ENCODE measurements at regions not wholly inside any gene's neighbourhood (a gene's known extent, or its start where the extent isn't known, plus 50 kb on each side); places are given as distances from the start of the nearest gene placed in this dataset.

DNA sequence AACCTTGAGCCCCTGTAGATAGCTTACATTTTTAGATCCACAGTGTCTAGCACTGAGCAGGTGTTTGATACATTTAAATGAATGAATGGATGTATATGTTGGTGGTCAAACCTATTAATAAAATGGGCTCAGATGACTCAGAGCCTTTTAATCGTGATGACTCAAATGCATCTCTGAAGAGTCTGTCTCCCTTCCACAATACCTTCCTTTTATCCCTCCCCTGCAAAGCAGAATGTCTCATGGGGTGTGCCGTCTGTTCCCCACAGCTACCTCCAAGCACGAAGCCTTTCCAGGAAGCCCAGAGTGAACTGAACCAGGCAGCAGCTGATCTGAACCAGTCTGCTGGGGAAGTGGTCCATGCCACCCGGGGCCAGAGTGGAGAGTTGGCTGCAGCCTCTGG, 303.5 kb upstream of the TPM1 start:
- no peak overlapping the region for H3K27ac Mint-ChIP-seq
- H3K4me1 Mint-ChIP-seq (ENCODE audit: low read depth): peaks cover 2% of the 10 kb centered on the region
- H3K36me3 Mint-ChIP-seq (ENCODE audit: low read depth): no peaks in the 10 kb centered on the region
- H3K9me3 Mint-ChIP-seq: no peaks in the 10 kb centered on the region
- H3K4me3 Mint-ChIP-seq: no peak overlapping the region
- peaks cover 3% of the 10 kb centered on the region for H3K27me3 Mint-ChIP-seq (ENCODE audit: low read depth)

DNA sequence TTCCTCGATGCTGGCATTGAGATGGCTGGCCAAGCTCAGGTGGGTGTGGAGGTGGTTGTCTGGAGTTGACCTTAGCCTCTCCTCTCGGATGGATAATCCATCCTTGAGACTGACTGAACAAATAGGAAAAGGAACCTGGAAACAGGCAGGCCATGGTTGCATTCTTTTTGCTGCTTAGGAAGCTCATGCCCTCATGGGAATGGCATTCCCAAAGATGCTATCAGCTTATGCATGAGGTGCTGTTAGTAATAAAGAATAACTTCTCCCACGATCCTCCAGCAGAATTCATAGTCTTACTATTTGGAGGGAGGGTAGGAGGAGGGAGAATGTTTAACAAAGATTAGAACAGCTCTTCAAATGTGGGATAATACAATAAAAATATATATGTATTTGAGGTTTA, 303.0 kb upstream of the TPM1 start:
- peaks cover 2% of the 10 kb centered on the region for H3K4me1 Mint-ChIP-seq (ENCODE audit: low read depth)
- no peaks in the 10 kb centered on the region for H3K36me3 Mint-ChIP-seq (ENCODE audit: low read depth)
- H3K9me3 Mint-ChIP-seq: no peaks in the 10 kb centered on the region
- H3K27ac Mint-ChIP-seq: no peak overlapping the region
- H3K4me3 Mint-ChIP-seq: no peak overlapping the region
- peaks cover 3% of the 10 kb centered on the region for H3K27me3 Mint-ChIP-seq (ENCODE audit: low read depth)

DNA sequence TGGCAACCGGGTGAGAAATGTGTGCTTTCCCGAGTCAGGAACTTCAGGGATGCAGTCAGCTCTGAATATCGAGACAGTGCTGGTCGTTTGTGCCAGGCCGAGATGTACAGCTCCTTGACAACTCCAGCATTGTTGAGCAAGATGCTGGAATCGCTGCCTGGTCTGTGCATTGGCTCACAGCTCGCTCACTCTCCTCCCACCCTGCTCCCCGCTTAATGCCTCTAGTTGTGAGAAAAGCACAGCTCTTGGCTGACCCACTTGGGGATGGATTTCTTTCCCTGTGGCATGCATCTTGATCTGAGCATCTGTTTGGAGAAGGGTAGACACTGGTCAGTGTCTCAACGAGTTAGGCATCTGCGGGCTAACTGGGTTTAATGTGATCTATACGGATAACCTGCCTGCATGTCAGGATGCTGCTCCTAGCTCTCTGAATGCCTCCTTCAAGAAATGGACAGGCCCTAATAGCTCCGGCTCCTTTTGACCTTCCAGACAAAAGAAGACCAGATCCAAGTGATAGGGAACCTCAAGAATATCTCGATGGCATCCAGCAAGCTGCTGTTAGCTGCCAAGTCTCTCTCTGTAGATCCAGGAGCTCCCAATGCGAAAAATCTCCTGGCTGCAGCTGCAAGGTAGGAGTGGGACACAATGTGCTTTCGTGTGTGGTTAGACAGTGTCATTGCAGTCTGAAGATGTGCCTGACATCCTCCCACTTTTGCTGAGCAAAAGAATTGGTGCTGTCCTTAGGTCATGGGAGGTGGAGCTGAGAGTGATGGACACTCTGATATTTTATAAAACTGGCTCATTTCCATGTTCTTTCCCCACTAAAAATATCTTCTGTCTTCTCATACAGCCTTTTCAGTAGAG, 302.2 kb upstream of the TPM1 start:
- Mint-ChIP-seq H3K27ac (no peak overlapping the region), H3K4me3 (no peak overlapping the region), H3K9me3 (no peaks in the 10 kb centered on the region), H3K36me3 (ENCODE audit: low read depth) (no peaks in the 10 kb centered on the region), H3K4me1 (ENCODE audit: low read depth) (peaks cover 2% of the 10 kb centered on the region), H3K27me3 (ENCODE audit: low read depth) (peaks cover 3% of the 10 kb centered on the region)

DNA sequence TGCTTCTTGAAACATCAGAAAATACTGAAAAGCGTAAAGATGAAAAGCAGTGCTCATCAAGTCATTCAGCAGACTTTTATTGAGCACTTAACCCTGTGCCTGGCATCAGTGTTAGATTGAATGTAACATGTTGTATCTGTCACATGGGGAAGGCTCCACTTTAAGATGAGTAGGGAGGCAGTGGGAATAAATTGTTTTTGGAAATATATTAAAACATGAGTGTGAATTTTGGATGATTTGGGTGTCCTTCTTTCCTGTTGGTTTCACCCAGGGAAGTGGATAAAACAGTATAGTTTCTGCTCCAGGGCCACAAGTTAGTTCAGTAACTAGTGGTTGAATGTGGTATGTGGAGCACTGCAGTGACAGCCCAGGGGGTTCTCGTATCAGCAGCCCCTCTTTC, 301.4 kb upstream of the TPM1 start:
- Mint-ChIP-seq H3K27ac (no peak overlapping the region), H3K4me3 (no peak overlapping the region), H3K9me3 (no peaks in the 10 kb centered on the region), H3K36me3 (ENCODE audit: low read depth) (no peaks in the 10 kb centered on the region), H3K27me3 (ENCODE audit: low read depth) (peaks cover 3% of the 10 kb centered on the region), H3K4me1 (ENCODE audit: low read depth) (peaks cover 2% of the 10 kb centered on the region)

DNA sequence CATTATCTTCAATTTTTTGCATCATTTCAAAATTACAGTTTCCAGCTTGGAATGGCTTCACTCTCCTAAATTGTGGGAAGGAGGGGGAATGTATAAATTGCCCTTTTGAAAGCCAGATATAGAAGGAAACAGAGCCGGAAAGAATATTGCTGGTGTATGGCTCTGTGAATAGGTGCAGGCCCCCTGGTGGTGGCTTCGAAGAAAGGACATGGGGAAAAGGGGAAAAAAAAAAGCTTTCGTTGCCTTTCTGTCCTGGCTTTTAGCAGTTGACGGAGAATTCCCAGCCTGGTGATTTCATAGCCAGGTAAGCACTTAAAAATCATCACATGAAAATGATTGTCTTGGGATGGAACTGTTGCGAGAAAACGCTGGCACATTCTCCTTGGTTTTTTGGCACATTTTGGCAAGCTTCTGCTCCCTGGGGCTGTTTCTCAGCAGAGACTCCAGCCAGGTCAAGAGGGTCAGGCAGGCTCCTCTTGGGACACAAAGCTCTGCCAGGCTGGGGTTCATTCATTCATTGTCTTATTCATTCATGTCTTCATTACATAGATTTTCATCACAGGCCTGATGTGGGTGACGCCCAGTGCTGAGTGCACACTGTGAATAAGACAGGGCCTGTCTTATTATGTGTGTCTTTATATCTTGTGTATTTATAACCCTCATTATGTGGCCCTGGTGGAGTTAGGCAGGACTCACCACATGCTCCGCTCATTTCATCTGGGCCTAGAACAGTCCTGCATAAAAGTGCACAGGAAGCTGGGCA, 300.0 kb upstream of the TPM1 start:
- H3K27ac Mint-ChIP-seq: no peak overlapping the region
- H3K27me3 Mint-ChIP-seq (ENCODE audit: low read depth): peaks cover 3% of the 10 kb centered on the region
- no peak overlapping the region for H3K4me3 Mint-ChIP-seq
- no peaks in the 10 kb centered on the region for H3K36me3 Mint-ChIP-seq (ENCODE audit: low read depth)
- peaks cover 2% of the 10 kb centered on the region for H3K4me1 Mint-ChIP-seq (ENCODE audit: low read depth)
- no peaks in the 10 kb centered on the region for H3K9me3 Mint-ChIP-seq

DNA sequence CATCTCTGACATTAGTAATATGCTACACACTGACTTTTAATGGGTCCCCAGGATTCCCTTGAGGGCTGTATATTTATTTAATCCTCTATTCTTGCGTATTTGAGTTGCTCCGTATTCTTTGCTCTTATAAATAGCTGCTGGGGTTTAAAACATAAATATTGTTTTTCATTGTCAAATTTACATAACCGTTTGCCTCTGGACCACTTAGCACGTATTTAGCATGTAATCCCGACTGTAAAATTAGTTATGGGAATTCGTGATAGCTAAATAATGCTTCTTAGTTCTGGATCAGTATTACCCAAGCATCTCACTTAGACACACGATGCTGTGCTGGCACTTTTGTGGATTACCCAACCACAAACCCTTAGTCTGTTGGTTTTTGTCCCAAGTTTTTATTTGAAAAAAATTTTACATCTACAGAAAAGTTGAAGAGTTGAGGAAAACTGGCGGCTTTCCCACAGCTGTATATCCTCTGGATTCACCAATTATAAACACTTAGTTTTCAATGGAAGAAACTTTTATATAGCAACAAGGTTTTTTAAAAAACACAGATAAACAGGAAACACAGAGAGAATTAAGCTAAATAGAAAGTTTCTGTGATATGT, 296.8 kb upstream of the TPM1 start:
- Mint-ChIP-seq H3K4me3 (no peak overlapping the region), H3K27me3 (ENCODE audit: low read depth) (peaks cover 6% of the 10 kb centered on the region), H3K36me3 (ENCODE audit: low read depth) (no peaks in the 10 kb centered on the region), H3K4me1 (ENCODE audit: low read depth) (peaks cover 2% of the 10 kb centered on the region), H3K9me3 (no peaks in the 10 kb centered on the region), H3K27ac (no peak overlapping the region)

DNA sequence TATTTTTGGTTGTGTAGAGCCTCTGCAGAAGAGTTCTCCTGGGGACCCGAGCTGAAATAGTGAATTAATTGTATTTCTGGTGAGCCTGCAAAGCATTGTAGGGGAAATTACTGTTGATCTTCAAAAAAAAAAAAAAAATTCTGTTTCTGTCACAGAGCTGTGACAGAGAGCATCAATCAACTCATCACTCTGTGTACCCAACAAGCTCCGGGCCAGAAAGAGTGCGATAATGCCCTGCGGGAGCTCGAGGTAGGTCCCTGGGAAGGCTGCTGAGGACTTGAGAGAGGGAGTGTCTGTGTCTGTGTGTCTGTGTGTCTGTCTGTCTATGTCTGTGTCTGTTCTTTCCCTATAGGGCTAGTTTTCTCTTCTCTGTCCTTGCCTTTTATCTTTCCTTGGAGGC, 294.4 kb upstream of the TPM1 start:
- Mint-ChIP-seq H3K36me3 (ENCODE audit: low read depth) (no peaks in the 10 kb centered on the region), H3K4me3 (no peak overlapping the region), H3K4me1 (ENCODE audit: low read depth) (no peaks in the 10 kb centered on the region), H3K9me3 (no peaks in the 10 kb centered on the region), H3K27ac (no peak overlapping the region), H3K27me3 (ENCODE audit: low read depth) (peaks cover 4% of the 10 kb centered on the region)

DNA sequence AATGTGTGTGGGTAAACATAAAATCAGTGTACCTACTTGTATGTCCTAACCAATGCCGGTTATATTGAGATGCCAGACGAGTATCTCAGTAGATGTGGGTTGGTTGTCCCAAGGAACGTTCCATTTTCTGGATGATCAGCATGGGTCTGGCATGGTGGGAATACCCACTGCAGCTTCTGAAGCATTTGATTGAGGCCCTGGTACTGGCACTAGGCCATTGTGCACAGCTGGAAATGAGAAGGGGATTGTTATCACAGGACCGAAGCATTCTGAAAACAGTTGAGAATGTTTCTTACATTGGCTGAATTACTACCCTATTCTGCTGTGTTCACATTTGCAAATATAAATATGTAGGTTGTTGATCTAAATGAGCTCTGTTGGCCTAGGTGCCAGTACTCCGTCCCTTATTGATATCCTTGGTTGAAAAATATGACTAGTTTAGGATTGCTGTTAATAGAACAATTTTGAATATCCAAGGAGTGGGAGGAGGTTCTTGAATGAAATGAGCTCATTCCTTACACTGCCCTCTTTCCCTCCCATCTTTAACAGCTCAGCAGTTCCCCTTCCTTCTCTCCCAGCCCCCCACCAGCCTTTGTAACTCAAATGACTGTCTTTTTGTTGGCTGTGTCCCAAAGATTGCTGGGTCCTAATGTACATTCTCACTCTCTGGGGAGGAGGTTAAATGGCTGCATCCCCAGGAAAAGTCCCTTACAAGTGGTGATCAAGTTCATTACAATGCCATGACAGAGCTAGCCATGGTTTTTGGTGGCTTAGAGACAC, 293.3 kb upstream of the TPM1 start:
- Mint-ChIP-seq H3K9me3 (no peaks in the 10 kb centered on the region), H3K4me3 (no peak overlapping the region), H3K36me3 (ENCODE audit: low read depth) (no peaks in the 10 kb centered on the region), H3K27me3 (ENCODE audit: low read depth) (peaks cover 4% of the 10 kb centered on the region), H3K27ac (no peak overlapping the region), H3K4me1 (ENCODE audit: low read depth) (no peaks in the 10 kb centered on the region)

DNA sequence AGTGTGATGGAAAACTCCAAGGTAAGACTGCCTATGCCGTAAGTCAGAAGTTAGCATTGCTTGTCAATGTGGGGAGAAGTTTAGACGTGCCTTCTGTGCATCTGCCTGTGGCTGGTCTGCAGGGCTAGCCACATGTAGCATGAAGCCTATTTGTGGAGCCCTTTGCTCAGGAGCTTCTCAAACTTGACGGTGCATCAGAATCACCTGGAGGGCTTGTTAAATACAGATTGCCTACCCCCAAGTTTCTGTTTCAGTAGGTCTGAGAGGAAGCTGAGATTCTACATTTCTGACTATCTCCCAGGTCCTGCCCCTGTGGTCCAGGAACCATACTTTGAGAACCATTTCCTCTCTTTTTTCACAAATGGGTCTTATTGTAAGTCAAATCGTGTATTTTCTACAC, 292.1 kb upstream of the TPM1 start:
- no peak overlapping the region for H3K27ac Mint-ChIP-seq
- no peaks in the 10 kb centered on the region for H3K4me1 Mint-ChIP-seq (ENCODE audit: low read depth)
- H3K36me3 Mint-ChIP-seq (ENCODE audit: low read depth): no peaks in the 10 kb centered on the region
- H3K27me3 Mint-ChIP-seq (ENCODE audit: low read depth): peaks cover 4% of the 10 kb centered on the region
- no peaks in the 10 kb centered on the region for H3K9me3 Mint-ChIP-seq
- H3K4me3 Mint-ChIP-seq: no peak overlapping the region

DNA sequence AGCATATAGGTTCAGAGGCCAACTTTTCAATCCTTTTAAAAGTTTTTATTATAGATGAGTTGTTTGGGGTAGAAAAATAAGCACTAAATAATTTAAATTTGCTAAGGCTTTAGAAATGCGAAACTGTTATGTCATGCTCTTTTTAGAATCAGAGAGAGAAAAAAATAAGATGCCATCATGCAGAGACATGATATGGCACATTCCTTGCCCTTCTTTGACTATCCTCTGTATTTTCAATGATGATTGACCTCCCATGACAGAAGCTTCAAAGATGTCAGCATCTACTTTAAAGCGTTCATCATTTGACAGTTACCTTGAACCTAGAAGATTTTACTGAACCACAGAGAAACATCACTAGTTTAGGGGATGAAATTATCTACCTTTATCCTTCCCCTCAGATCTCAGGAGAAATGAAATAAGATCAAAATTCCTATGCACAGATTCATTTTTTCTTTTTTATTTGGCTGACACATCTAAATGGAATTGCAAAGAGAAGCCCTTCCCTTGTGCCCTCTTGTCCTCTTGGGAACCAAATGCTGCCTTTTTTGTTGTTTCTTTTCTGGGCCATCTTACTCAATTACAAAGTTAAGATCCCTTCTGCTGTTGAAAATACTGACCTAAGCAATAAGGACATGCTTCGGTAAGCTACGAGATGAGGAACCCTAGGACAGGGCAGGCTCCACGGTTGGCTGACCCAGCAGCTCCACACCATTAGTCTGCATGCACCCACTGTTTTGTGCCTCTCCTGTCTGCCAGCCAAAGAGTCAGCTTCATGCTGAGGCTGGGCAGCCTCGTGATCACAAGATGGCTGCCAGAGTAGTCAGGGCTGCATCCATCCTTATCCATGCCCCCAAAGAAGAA, 289.7 kb upstream of the TPM1 start:
- no peaks in the 10 kb centered on the region for H3K36me3 Mint-ChIP-seq (ENCODE audit: low read depth)
- no peaks in the 10 kb centered on the region for H3K9me3 Mint-ChIP-seq
- H3K27me3 Mint-ChIP-seq (ENCODE audit: low read depth): peaks cover 4% of the 10 kb centered on the region
- H3K4me1 Mint-ChIP-seq (ENCODE audit: low read depth): no peaks in the 10 kb centered on the region
- H3K4me3 Mint-ChIP-seq: no peak overlapping the region
- H3K27ac Mint-ChIP-seq: no peak overlapping the region

DNA sequence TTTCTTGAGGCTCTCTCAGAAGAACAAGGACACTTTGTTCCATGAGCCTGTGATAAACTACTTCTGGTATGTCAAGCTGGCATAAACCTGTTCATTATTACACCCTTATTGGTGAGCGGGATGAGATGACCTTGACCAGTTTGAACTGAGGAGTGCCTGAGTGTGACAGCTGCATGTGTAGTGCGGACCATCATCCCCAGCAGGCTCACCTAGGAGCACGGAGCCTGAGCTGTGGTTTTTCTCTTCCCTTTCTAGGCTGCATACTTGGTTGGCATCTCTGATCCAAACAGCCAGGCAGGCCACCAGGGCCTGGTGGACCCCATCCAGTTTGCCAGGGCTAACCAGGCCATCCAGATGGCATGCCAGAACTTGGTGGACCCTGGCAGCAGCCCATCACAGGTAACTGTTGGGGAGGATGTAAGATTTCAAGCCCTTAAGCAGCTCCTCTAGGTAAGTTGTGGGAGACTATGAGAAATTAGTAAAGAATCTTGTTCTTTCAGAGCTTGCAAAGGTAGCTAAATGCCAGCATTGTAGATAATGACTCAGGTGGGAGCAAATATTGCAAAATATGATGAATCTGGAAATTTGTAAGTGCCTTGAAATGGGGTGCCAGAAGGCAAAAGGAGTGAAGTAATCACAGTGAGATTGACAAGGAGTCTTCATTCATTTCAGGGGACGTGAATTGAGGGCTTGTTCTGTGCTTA, 288.9 kb upstream of the TPM1 start:
- H3K27ac Mint-ChIP-seq: no peak overlapping the region
- H3K4me1 Mint-ChIP-seq (ENCODE audit: low read depth): no peaks in the 10 kb centered on the region
- H3K36me3 Mint-ChIP-seq (ENCODE audit: low read depth): no peaks in the 10 kb centered on the region
- no peak overlapping the region for H3K4me3 Mint-ChIP-seq
- H3K9me3 Mint-ChIP-seq: no peaks in the 10 kb centered on the region
- peaks cover under 1% of the 10 kb centered on the region for H3K27me3 Mint-ChIP-seq (ENCODE audit: low read depth)

DNA sequence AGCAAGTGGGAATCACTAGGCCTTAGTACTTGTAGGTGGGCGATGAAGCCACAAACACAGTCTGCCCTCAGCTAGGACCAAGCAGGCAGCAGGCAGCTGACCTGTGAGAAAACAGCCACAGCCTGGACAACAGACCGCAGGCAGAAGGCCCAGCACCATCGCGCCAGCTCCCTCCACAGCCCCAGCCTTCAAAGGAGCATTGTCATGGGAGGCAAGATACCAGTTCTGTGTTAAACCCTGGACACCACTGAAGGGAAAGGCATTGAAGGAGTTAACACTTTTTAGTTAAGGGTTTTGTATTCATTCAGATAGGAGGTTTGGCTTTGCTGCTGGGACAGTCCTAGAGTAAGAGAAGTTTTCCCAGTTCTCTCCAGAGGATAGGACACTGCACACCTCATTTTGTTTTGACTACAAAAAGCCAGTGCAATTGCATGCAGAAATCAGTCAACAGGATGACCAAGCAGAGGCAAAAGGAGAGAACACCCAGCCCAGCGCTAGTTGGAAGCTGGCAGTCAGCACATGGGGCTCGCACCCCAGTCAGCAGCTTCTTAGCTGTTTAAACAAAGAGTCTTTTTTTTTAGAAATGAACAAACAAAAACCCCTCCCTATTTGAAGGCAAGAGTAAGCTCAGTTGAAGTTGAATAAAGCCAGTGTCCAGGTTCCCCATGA, 286.1 kb upstream of the TPM1 start:
- Mint-ChIP-seq H3K27ac (no peak overlapping the region), H3K9me3 (no peaks in the 10 kb centered on the region), H3K27me3 (ENCODE audit: low read depth) (peaks cover 3% of the 10 kb centered on the region), H3K36me3 (ENCODE audit: low read depth) (no peaks in the 10 kb centered on the region), H3K4me3 (no peak overlapping the region), H3K4me1 (ENCODE audit: low read depth) (no peaks in the 10 kb centered on the region)

DNA sequence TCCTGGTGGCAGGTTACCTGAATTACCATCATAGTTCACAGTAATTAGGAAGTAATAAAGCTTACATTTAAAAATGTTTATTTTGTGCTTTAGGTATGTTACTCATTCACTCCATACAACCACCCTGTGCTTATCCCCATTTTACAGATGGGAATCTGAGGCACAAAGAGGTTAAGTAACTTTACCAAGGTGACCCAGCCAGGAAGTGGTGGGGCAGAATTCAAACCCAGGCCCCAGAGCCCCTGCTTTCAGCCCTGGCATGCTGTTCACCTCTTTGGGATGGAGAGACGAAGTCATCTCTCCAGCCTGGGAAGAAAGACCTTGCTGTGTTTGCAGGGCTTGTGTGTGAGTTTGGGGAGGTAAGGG, 285.6 kb upstream of the TPM1 start:
- Mint-ChIP-seq H3K27me3 (ENCODE audit: low read depth) (peaks cover 3% of the 10 kb centered on the region), H3K27ac (no peak overlapping the region), H3K4me3 (no peak overlapping the region), H3K4me1 (ENCODE audit: low read depth) (no peaks in the 10 kb centered on the region), H3K9me3 (no peaks in the 10 kb centered on the region), H3K36me3 (ENCODE audit: low read depth) (no peaks in the 10 kb centered on the region)
